Mesenchymal stem cell (in vitro differentiated cells and primary cell): ENCODE measurements at regions not wholly inside any gene's neighbourhood (a gene's known extent, or its start where the extent isn't known, plus 50 kb on each side); places are given as distances from the start of the nearest gene placed in this dataset.

ENCODE experiments used
- DNase-seq: peaks from one replicate; pipeline ENCODE4 v3.0.0-alpha.2; 2013
- H2AFZ ChIP-seq: one replicate; pipeline ENCODE4 v1.6.1; 2013; ENCODE audit warnings: low read depth, mild to moderate bottlenecking, control low read depth, inconsistent platforms, low read length, moderate library complexity
- H2AK5ac ChIP-seq: 2 replicates; pipeline ENCODE4 v1.6.1; 2013; ENCODE audit warnings: low read length, moderate library complexity, mild to moderate bottlenecking, inconsistent platforms; ENCODE audit not compliant: severe bottlenecking
- H2BK120ac ChIP-seq: one replicate; pipeline ENCODE4 v1.6.1; 2013; ENCODE audit warnings: low read depth, mild to moderate bottlenecking, inconsistent platforms, low read length, moderate library complexity
- H2BK12ac ChIP-seq, 2 experiments: one replicate each; pipeline ENCODE4 v1.6.1; 2013; ENCODE audit warnings: inconsistent platforms in 2 of 2, low read length in 2 of 2, mild to moderate bottlenecking in 2 of 2, moderate library complexity in 2 of 2, control low read depth in 1 of 2
- H2BK15ac ChIP-seq: one replicate; pipeline ENCODE4 v1.6.1; 2013; ENCODE audit warnings: mild to moderate bottlenecking, low read depth, inconsistent platforms; ENCODE audit not compliant: poor library complexity, severe bottlenecking
- H2BK5ac ChIP-seq: 2 replicates; pipeline ENCODE4 v1.6.1; 2013; ENCODE audit warnings: low read depth, mild to moderate bottlenecking, low read length, control low read depth, inconsistent platforms; ENCODE audit not compliant: poor library complexity, severe bottlenecking
- H3K14ac ChIP-seq, 2 experiments: one replicate each; pipeline ENCODE4 v1.6.1; 2013; ENCODE audit warnings: inconsistent platforms in 2 of 2, low read length in 2 of 2, control low read depth in 1 of 2, mild to moderate bottlenecking in 1 of 2, moderate library complexity in 1 of 2
- H3K18ac ChIP-seq, 2 experiments: one replicate each; pipeline ENCODE4 v1.6.1; 2013; ENCODE audit warnings: inconsistent platforms in 2 of 2, low read length in 2 of 2, control low read depth in 1 of 2, low read depth in 1 of 2, mild to moderate bottlenecking in 1 of 2
- H3K23ac ChIP-seq, 2 experiments: one replicate each; pipeline ENCODE4 v1.6.1; 2013; ENCODE audit warnings: inconsistent platforms in 2 of 2, low read length in 2 of 2, mild to moderate bottlenecking in 2 of 2, moderate library complexity in 2 of 2, control low read depth in 1 of 2
- H3K27ac ChIP-seq: 2 replicates; pipeline ENCODE4 v1.5.1; 2013; ENCODE audit warnings: mild to moderate bottlenecking, moderate library complexity, low read length, control low read depth, inconsistent platforms; ENCODE audit not compliant: poor library complexity, severe bottlenecking
- H3K27me3 ChIP-seq, 2 experiments: 2 replicates each; pipeline versions ENCODE4 v1.6.1 to v1.7.0; 2013; ENCODE audit warnings: low read length in 2 of 2, mild to moderate bottlenecking in 2 of 2, moderate library complexity in 2 of 2, control low read depth in 1 of 2, inconsistent platforms in 1 of 2; ENCODE audit not compliant: control insufficient read depth in 1 of 2, insufficient read depth in 1 of 2
- H3K36me3 ChIP-seq, 2 experiments: 2 replicates each; pipeline versions ENCODE4 v1.6.1 to v1.7.0; 2013; ENCODE audit warnings: low read length in 2 of 2, control low read depth in 1 of 2, inconsistent platforms in 1 of 2, low read depth in 1 of 2, mild to moderate bottlenecking in 1 of 2; ENCODE audit not compliant: insufficient read depth in 2 of 2, control insufficient read depth in 1 of 2
- H3K4ac ChIP-seq, 2 experiments: one replicate each; pipeline ENCODE4 v1.6.1; 2013; ENCODE audit warnings: inconsistent platforms in 2 of 2, low read length in 2 of 2, mild to moderate bottlenecking in 2 of 2, moderate library complexity in 2 of 2, control low read depth in 1 of 2, low read depth in 1 of 2
- H3K4me1 ChIP-seq: 2 replicates; pipeline ENCODE4 v1.6.1; 2013; ENCODE audit warnings: low read depth, low read length, control low read depth; ENCODE audit not compliant: control insufficient read depth, insufficient read depth
- H3K4me2 ChIP-seq: 2 replicates; pipeline ENCODE4 v1.6.1; 2013; ENCODE audit warnings: low read length, mild to moderate bottlenecking, inconsistent platforms; ENCODE audit not compliant: poor library complexity, severe bottlenecking
- H3K4me3 ChIP-seq, 2 experiments: 2 replicates each; pipeline versions ENCODE4 v1.5.1 to v1.7.0; 2013; ENCODE audit warnings: low read length in 2 of 2, mild to moderate bottlenecking in 2 of 2, control low read depth in 1 of 2, low read depth in 1 of 2; ENCODE audit not compliant: insufficient read depth in 1 of 2
- H3K79me1 ChIP-seq: replicated peaks from 2 replicates; pipeline ENCODE4 v1.6.1; 2013; ENCODE audit warnings: mild to moderate bottlenecking, control low read depth, low read length, inconsistent platforms; ENCODE audit not compliant: poor library complexity, severe bottlenecking
- H3K9ac ChIP-seq: 2 replicates; pipeline ENCODE4 v1.7.0; 2013; ENCODE audit warnings: mild to moderate bottlenecking, low read length, moderate library complexity
- H3K9me3 ChIP-seq: 2 replicates; pipeline ENCODE4 v1.7.0; 2013; ENCODE audit warnings: mild to moderate bottlenecking, low read length; ENCODE audit not compliant: control insufficient read depth
- H4K8ac ChIP-seq: one replicate; pipeline ENCODE4 v1.6.1; 2013; ENCODE audit warnings: inconsistent platforms, mild to moderate bottlenecking, low read length, moderate library complexity
- H4K91ac ChIP-seq: one replicate; pipeline ENCODE4 v1.6.1; 2013; ENCODE audit warnings: mild to moderate bottlenecking, low read length, inconsistent platforms
- WGBS: methylation state at CpG from one replicate; pipeline ENCODE4 v1.1.7; 2013; ENCODE audit warnings: mixed read lengths; 5-methylcytosine and 5-hydroxymethylcytosine counted together

DNA sequence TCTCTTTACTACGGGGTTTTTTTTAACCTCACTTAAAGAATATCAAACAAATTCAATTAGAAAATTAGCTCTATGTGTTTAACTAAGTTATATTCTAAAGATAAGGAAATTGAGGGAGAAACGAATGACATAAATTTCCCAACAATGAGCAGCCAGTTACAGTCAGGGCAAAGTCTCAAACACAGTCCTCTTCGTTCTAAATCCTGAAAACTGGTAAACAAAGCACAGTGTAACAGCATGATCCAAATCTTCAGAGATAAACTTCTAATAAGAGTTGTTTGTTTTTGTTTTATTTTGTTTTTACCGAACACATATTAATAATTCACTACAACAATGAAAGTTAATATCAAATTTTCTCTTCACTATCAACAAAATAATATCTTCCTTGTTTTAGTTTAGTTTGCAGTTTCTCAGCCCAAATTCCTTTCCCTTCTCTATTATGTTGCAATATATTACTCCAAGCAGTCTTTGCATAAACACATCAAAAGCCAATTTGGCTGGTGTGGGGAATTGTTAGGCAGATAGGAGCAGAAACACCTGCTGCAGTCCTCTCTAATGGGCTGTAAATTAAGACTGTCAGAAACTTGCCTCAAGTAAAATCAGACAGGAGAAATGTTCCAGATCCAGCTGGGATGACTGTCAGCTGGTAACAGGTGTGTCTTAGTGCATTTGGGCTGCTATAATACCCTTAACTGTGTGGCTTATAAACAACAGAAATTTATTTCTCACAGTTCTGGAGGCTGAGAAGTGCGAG, 106.5 kb upstream of the SGCG start:
- Histone ChIP-seq H3K4ac (no peak overlapping the region), H4K8ac (no peak overlapping the region), H3K9me3 (peaks cover 8% of the 10 kb centered on the region), H3K14ac (no peak overlapping the region), H3K27me3 (no peaks in the 10 kb centered on the region), H2BK15ac (no peak overlapping the region), H4K91ac (no peak overlapping the region), H3K9ac (no peak overlapping the region), H3K4me3 (no peak overlapping the region), H3K18ac (no peak overlapping the region), H3K79me1 (no peaks in the 10 kb centered on the region), H2BK5ac (no peak overlapping the region), H2AK5ac (no peak overlapping the region), H3K4me1 (no peaks in the 10 kb centered on the region), H3K36me3 (no peaks in the 10 kb centered on the region), H3K23ac (no peak overlapping the region), H2BK120ac (no peak overlapping the region), H3K27ac (no peak overlapping the region), H2BK12ac (no peak overlapping the region), H2AFZ (no peak overlapping the region), H3K4me2 (no peak overlapping the region)
- WGBS = 57% methylated on average over 2 of the region's 5 CpGs
- no peak for DNase-seq

DNA sequence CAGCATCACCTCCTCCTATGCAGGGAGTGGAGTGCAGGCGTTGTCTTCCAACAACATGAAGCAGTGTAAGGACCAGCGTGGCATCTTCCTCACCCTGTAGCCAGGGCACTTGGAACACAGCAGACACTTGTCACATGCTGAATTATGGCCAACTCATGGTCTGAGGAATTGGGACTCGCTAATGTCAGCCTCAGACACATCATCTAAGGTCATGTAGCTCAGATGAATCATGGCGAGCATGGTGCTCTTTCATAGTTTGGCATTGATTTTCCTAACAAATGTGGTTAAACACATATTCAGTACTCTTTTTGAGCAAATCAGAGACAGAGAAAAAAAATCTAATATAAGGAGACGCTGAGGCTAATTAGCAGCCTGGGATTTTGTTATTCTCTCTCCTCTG, 99.6 kb upstream of the SGCG start:
- Histone ChIP-seq H3K4me2 (no peak overlapping the region), H3K14ac (no peak overlapping the region), H2AK5ac (no peak overlapping the region), H3K18ac (no peak overlapping the region), H3K9me3 (no peaks in the 10 kb centered on the region), H3K36me3 (no peaks in the 10 kb centered on the region), H3K9ac (no peak overlapping the region), H3K4me3 (no peak overlapping the region), H4K91ac (no peak overlapping the region), H2BK15ac (no peak overlapping the region), H3K4ac (no peak overlapping the region), H2BK5ac (no peak overlapping the region), H4K8ac (no peak overlapping the region), H2AFZ (no peak overlapping the region), H2BK120ac (no peak overlapping the region), H2BK12ac (no peak overlapping the region), H3K27me3 (no peaks in the 10 kb centered on the region), H3K79me1 (no peaks in the 10 kb centered on the region), H3K27ac (no peak overlapping the region), H3K23ac (no peak overlapping the region), H3K4me1 (no peaks in the 10 kb centered on the region)
- WGBS = 83% methylated on average over 4 of the region's 5 CpGs
- no peak for DNase-seq

DNA sequence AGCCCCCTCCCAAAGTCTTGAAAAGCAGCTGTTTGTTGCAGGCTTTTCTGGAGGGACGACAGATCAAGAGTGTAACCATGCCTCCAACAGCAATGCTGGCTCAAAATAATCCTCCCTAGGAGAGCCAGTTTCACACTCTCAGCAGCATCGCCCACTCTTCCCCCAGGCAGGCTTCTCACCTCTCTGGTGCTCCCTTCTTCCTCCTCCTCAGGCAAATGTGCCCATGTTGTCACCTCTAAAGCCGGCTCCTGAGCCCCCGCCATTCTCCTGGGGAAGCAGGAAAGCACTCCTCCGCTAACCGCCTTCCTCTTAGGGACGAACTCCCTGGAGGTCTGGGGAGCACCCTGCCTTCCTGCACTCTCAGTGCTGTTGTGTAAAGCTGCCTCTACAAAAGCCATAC, 98.9 kb upstream of the SGCG start:
- H3K79me1 ChIP-seq = no peaks in the 10 kb centered on the region
- DNase-seq = no peak
- H4K8ac ChIP-seq = no peak overlapping the region
- no peak overlapping the region for H3K14ac ChIP-seq
- H3K4me3 ChIP-seq = no peak overlapping the region
- H3K23ac ChIP-seq = no peak overlapping the region
- no peak overlapping the region for H3K18ac ChIP-seq
- H3K4me2 ChIP-seq = no peak overlapping the region
- no peak overlapping the region for H2AFZ ChIP-seq
- no peak overlapping the region for H2BK15ac ChIP-seq
- H2BK12ac ChIP-seq = no peak overlapping the region
- no peak overlapping the region for H4K91ac ChIP-seq
- no peak overlapping the region for H2BK120ac ChIP-seq
- no peak overlapping the region for H3K27ac ChIP-seq
- H3K36me3 ChIP-seq = no peaks in the 10 kb centered on the region
- H3K9ac ChIP-seq = no peak overlapping the region
- no peak overlapping the region for H3K4ac ChIP-seq
- no peaks in the 10 kb centered on the region for H3K27me3 ChIP-seq
- 73% methylated on average over 7 of the region's 7 CpGs for WGBS
- no peaks in the 10 kb centered on the region for H3K9me3 ChIP-seq
- no peak overlapping the region for H2AK5ac ChIP-seq
- H3K4me1 ChIP-seq = no peaks in the 10 kb centered on the region
- H2BK5ac ChIP-seq = no peak overlapping the region

DNA sequence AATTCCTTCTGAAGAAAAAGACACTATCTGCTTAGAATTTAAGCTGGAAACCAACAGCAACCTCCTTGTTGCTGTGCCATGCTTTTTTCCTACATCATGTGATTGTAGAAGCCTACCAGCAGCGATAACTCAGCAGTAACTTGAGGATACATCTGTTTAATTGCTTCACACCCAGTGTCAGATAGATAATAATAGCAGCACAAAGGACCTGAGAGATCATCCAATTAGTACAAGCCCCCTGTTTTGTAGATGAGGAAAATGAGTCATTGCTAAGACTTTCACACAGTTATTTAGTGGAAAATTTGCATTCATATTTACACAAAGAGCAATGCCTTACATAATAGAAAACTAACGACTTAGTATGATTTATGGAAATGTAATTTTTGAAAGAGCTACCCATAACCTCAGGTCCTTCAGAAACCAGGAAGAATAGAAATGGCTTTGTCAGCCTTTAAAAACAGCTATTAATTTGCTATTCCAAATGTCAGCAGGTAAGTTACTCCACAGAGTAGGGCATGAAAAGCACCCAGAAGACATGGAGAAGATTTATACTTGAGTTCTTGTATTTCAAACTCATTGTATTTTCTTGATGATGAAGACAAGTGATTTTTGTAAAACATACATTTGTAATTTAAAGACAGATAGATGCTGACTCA, 93.7 kb upstream of the SGCG start:
- Histone ChIP-seq H2AK5ac (no peak overlapping the region), H2BK5ac (no peak overlapping the region), H3K4me2 (no peak overlapping the region), H2AFZ (no peak overlapping the region), H3K23ac (no peak overlapping the region), H3K79me1 (no peaks in the 10 kb centered on the region), H3K4ac (no peak overlapping the region), H2BK15ac (no peak overlapping the region), H4K8ac (no peak overlapping the region), H3K4me1 (no peaks in the 10 kb centered on the region), H2BK12ac (no peak overlapping the region), H4K91ac (no peak overlapping the region), H3K9ac (no peak overlapping the region), H2BK120ac (no peak overlapping the region), H3K4me3 (no peak overlapping the region), H3K36me3 (no peaks in the 10 kb centered on the region), H3K27ac (no peak overlapping the region), H3K18ac (no peak overlapping the region), H3K27me3 (no peaks in the 10 kb centered on the region), H3K14ac (no peak overlapping the region), H3K9me3 (no peaks in the 10 kb centered on the region)
- no peak for DNase-seq
- WGBS = 33% methylated on average over 1 of the region's 2 CpGs
